HepG2 (cell line): ENCODE measurements at regions not wholly inside any gene's neighbourhood (a gene's known extent, or its start where the extent isn't known, plus 50 kb on each side); places are given as distances from the start of the nearest gene placed in this dataset.

Experiments
- ATAC-seq: fragments of 200-7000 bp; cut with Tn5 transposase; 3 replicates; pipeline ENCODE4 v1.9.1; 2020; ENCODE audit warnings: mild to moderate bottlenecking, moderate library complexity
- BruUV-seq: library from RNA; stranded (reverse); fragments of 400-500 nt; replicated peaks from 2 replicates; lab custom pipeline; 2021; lab: Mats Ljungman, UMichigan
- CTCF ChIA-PET: fragments of 300-600 bp; formaldehyde crosslinking; extraction: SDS; loops from one replicate; lab custom pipeline; 2021; ENCODE audit warnings: low total read pairs, inconsistent platforms, low intra/inter-chr PET ratio; lab: Yijun Ruan, JAX
- POLR2A ChIA-PET: fragments of 350-600 bp; sonication (Branson Sonifier 250); formaldehyde crosslinking; loops from one replicate; lab custom pipeline; 2020; ENCODE audit warnings: antibody characterized with exemption, inconsistent platforms; lab: Yijun Ruan, JAX
- DNase-seq: peaks from one replicate; pipeline ENCODE4 v3.0.0-alpha.2; 2015; ENCODE audit warnings: low spot score
- FAIRE-seq: peaks from 3 replicates; lab custom pipeline; 2011; peaks lifted over from hg19 to GRCh38; lab: Jason Lieb, UNC
- H2AFZ ChIP-seq: one replicate; pipeline ENCODE4 v1.6.1; 2011; ENCODE audit warnings: low read length, inconsistent platforms
- H3K27ac ChIP-seq: fragments of 300-600 bp; 3 replicates; pipeline ENCODE4 v1.8.0; 2011; ENCODE audit warnings: mixed run types, mild to moderate bottlenecking, mixed read lengths, low read length, inconsistent platforms; ENCODE audit not compliant: insufficient read depth; ENCODE audit errors: extremely low read length
- H3K27me3 ChIP-seq, 2 experiments: fragments of 200-600 bp in 1 of 2; 2 replicates in 1 of 2; 3 replicates in 1 of 2; pipeline versions ENCODE4 v1.6.0 to v1.8.0; 2011; ENCODE audit warnings: low read length in 2 of 2, mild to moderate bottlenecking in 2 of 2, moderate library complexity in 2 of 2, inconsistent platforms in 1 of 2; ENCODE audit not compliant: insufficient read depth in 2 of 2, control insufficient read depth in 1 of 2
- H3K36me3 ChIP-seq, 2 experiments: fragments of 200-600 bp in 1 of 2; replicated peaks in 1 of 2; 2 replicates in 1 of 2; 3 replicates in 1 of 2; pipeline versions ENCODE4 v1.5.1 to v1.8.0; 2011; ENCODE audit warnings: low read length in 2 of 2, inconsistent platforms in 1 of 2; ENCODE audit not compliant: insufficient read depth in 2 of 2, control insufficient read depth in 1 of 2
- H3K4me1 ChIP-seq: 2 replicates; pipeline ENCODE4 v1.5.1; 2012; ENCODE audit warnings: low read length, inconsistent platforms; ENCODE audit not compliant: insufficient read depth
- H3K4me2 ChIP-seq: 2 replicates; pipeline ENCODE4 v1.6.0; 2011; ENCODE audit warnings: low read depth, low read length, inconsistent platforms
- H3K4me3 ChIP-seq, 3 experiments: fragments of 200-600 bp in 1 of 3; sonication (generic), shearing (Covaris generic) in 1 of 3; replicated peaks in 1 of 3; 2 replicates each; pipeline ENCODE4 v1.5.1; 2011 to 2016; ENCODE audit warnings: low read length in 3 of 3, inconsistent platforms in 2 of 3, low read depth in 2 of 3, mild to moderate bottlenecking in 2 of 3, control low read depth in 1 of 3, mixed read lengths in 1 of 3; ENCODE audit not compliant: insufficient read depth in 1 of 3
- H3K79me2 ChIP-seq: one replicate; pipeline ENCODE4 v1.6.1; 2011; ENCODE audit warnings: low read length, inconsistent platforms; ENCODE audit not compliant: insufficient read depth
- H3K9ac ChIP-seq: 2 replicates; pipeline ENCODE4 v1.6.0; 2011; ENCODE audit warnings: mild to moderate bottlenecking, low read depth, low read length, inconsistent platforms; ENCODE audit not compliant: insufficient read depth
- H3K9me3 ChIP-seq: 2 replicates; pipeline ENCODE4 v1.5.1; 2012; ENCODE audit warnings: mild to moderate bottlenecking, low read length
- H4K20me1 ChIP-seq: 2 replicates; pipeline ENCODE4 v1.6.0; 2011; ENCODE audit warnings: inconsistent platforms, mild to moderate bottlenecking, low read length, moderate library complexity; ENCODE audit not compliant: insufficient read depth
- ATF4 ChIP-seq, 2 experiments: fragments of 450-650 bp in 1 of 2; sonication (generic) in 1 of 2; formaldehyde crosslinking; IDR thresholded peaks; 2 replicates each; pipeline versions ENCODE4 v1.5.0 to v1.8.0; 2020 to 2022; ENCODE audit warnings: mild to moderate bottlenecking in 1 of 2, missing genetic modification reagents in 1 of 2
- CEBPB ChIP-seq: IDR thresholded peaks from 2 replicates; pipeline ENCODE4 v1.6.1; 2011; ENCODE audit warnings: low read depth, low read length, improper control_type of control experiment, borderline replicate concordance
- E2F1 ChIP-seq: sonication (generic); formaldehyde crosslinking; IDR thresholded peaks from 2 replicates; pipeline ENCODE4 v1.5.0; 2020; ENCODE audit warnings: missing genetic modification reagents
- HES4 ChIP-seq: sonication (generic); formaldehyde crosslinking; IDR thresholded peaks from 2 replicates; pipeline ENCODE4 v1.9.0; 2021; ENCODE audit warnings: mild to moderate bottlenecking, missing genetic modification reagents, borderline replicate concordance
- HMG20B ChIP-seq: conservative IDR thresholded peaks from 2 replicates; pipeline ENCODE4 v1.6.1; 2016; ENCODE audit warnings: missing genetic modification reagents, missing compliant biosample characterization
- HOXA3 ChIP-seq: sonication (generic); formaldehyde crosslinking; IDR thresholded peaks from 2 replicates; pipeline ENCODE4 v1.5.0; 2020; ENCODE audit warnings: missing genetic modification reagents
- MLXIP ChIP-seq: sonication (generic); formaldehyde crosslinking; IDR thresholded peaks from 2 replicates; pipeline ENCODE4 v1.9.0; 2021; ENCODE audit warnings: missing genetic modification reagents, borderline replicate concordance
- NR3C1 ChIP-seq: sonication (generic); formaldehyde crosslinking; IDR thresholded peaks from 2 replicates; pipeline ENCODE4 v1.4.0; 2020; ENCODE audit warnings: missing genetic modification reagents
- PHF21A ChIP-seq: sonication (generic); formaldehyde crosslinking; IDR thresholded peaks from 2 replicates; pipeline ENCODE4 v1.5.0; 2020; ENCODE audit warnings: mild to moderate bottlenecking, missing genetic modification reagents
- PPARG ChIP-seq: conservative IDR thresholded peaks from 2 replicates; pipeline ENCODE4 v1.6.1; 2016; ENCODE audit warnings: missing biosample characterization, missing genetic modification reagents
- SIN3A ChIP-seq: IDR thresholded peaks from 2 replicates; pipeline ENCODE4 v1.6.1; 2011; ENCODE audit warnings: low read depth, mild to moderate bottlenecking, control low read depth, low read length, borderline replicate concordance
- STAG1 ChIP-seq: sonication (generic); formaldehyde crosslinking; IDR thresholded peaks from 2 replicates; pipeline ENCODE4 v1.4.0; 2020; ENCODE audit warnings: missing genetic modification reagents
- XBP1 ChIP-seq: sonication (generic); formaldehyde crosslinking; IDR thresholded peaks from 2 replicates; pipeline ENCODE4 v1.5.0; 2020; ENCODE audit warnings: missing genetic modification reagents
- ZFP1 ChIP-seq: IDR thresholded peaks from 2 replicates; pipeline ENCODE4 v1.6.1; 2016
- ZNF20 ChIP-seq: sonication (generic); formaldehyde crosslinking; IDR thresholded peaks from 2 replicates; pipeline ENCODE4 v1.4.0; 2020; ENCODE audit warnings: mild to moderate bottlenecking, moderate library complexity, missing genetic modification reagents
- ZNF253 ChIP-seq: sonication (generic); formaldehyde crosslinking; IDR thresholded peaks from 2 replicates; pipeline ENCODE4 v1.8.0; 2022; ENCODE audit warnings: mild to moderate bottlenecking, missing genetic modification reagents, borderline replicate concordance
- ZNF276 ChIP-seq: sonication (generic); formaldehyde crosslinking; IDR thresholded peaks from 2 replicates; pipeline ENCODE4 v1.4.0; 2020; ENCODE audit warnings: mild to moderate bottlenecking, low read depth, missing genetic modification reagents
- ZNF451 ChIP-seq: sonication (generic); formaldehyde crosslinking; IDR thresholded peaks from 2 replicates; pipeline ENCODE4 v1.5.0; 2020; ENCODE audit warnings: mild to moderate bottlenecking, missing genetic modification reagents
- WGBS: methylation state at CpG from one replicate; pipeline ENCODE4 v1.1.6; 2017; ENCODE audit warnings: low lambda C conversion rate; 5-methylcytosine and 5-hydroxymethylcytosine counted together
- in situ Hi-C: cut with HindIII; loops from 2 replicates; pipeline ENCODE4 v1.10.0; 2017; ENCODE audit warnings: low pct_unique_long_range_greater_than_20kb; ENCODE audit not compliant: extremely low pct_ligation_motif_present
- intact Hi-C: fragments of 100-400 bp; cut with micrococcal nuclease; formaldehyde crosslinking; loops from one replicate; pipeline ENCODE4 v1.10.0; 2022; ENCODE audit not compliant: unreplicated experiment

- TF ChIP-seq ZNF20 (CRISPR knock-in tag) (no peak), PHF21A (CRISPR knock-in tag) (no peak), MLXIP (CRISPR knock-in tag) (no peak), CEBPB (peak; percentile 92), E2F1 (CRISPR knock-in tag) (no peak), ATF4 (CRISPR knock-in tag; IDR thresholded peaks at IDR 0.05) (peak in 1 of 2 experiments; percentile 38; a peak in 1 of 4 replicates), HES4 (no peak)
- TF ChIP-seq, all 625 proteins: peak for 4
These were observed 141.7 kb upstream of the STK32A start (continued) for GRCh38 chr5:147093138-147093537.

GRCh38 chr5:147095740-147096139 lies 139.1 kb upstream of the STK32A start:
- no peaks in the 10 kb centered on the region for H3K9me3 ChIP-seq
- H3K79me2 ChIP-seq: no peaks in the 10 kb centered on the region
- in situ Hi-C loops: loop anchor here (5.0 kb wide), 1 partner anchor 92 kb away; no protein-coding TSS in a partner anchor
- H3K27ac ChIP-seq: no peak overlapping the region
- FAIRE-seq: no peak
- no peak overlapping the region for H3K4me3 ChIP-seq
- TF ChIP-seq ZNF253 (CRISPR knock-in tag): no peak
- no peak for TF ChIP-seq ZNF451 (CRISPR knock-in tag)
- TF ChIP-seq HOXA3 (CRISPR knock-in tag): no peak
- TF ChIP-seq ZNF276 (CRISPR knock-in tag): no peak
- TF ChIP-seq SIN3A: no peak
- no peak for TF ChIP-seq HMG20B
- TF ChIP-seq PPARG (CRISPR knock-in tag): no peak
- no peak for TF ChIP-seq XBP1
- TF ChIP-seq ZFP1: no peak
- no peak for TF ChIP-seq STAG1 (CRISPR knock-in tag)
- TF ChIP-seq NR3C1 (CRISPR knock-in tag): no peak
- TF ChIP-seq, all 625 proteins: peak for 0
- Histone ChIP-seq H3K36me3 (no peaks in the 10 kb centered on the region), H3K4me2 (no peak overlapping the region), H3K4me1 (0 out of 2 replicates have a peak, but pooled peaks cover 6% of the 10 kb centered on the region), H3K27me3 (no peaks in the 10 kb centered on the region), H2AFZ (no peak overlapping the region), H3K9ac (no peak overlapping the region), H4K20me1 (no peaks in the 10 kb centered on the region)
- POLR2A ChIA-PET: no interaction called here
- BruUV-seq: no TSS peak
- 46% methylated on average over 2 of the region's 2 CpGs for WGBS
- no peak for DNase-seq
- no peak for ATAC-seq
- intact Hi-C loops: no loop called here
- CTCF ChIA-PET: no interaction called here
